HG03469 (cell line): ENCODE measurements at regions not wholly inside any gene's neighbourhood (a gene's known extent, or its start where the extent isn't known, plus 50 kb on each side); places are given as distances from the start of the nearest gene placed in this dataset.

ENCODE experiments used
- ATAC-seq: cut with Tn5 transposase; IDR thresholded peaks from one replicate; pipeline ENCODE4 v1.9.1; 2021; ENCODE audit warnings: mild to moderate bottlenecking, moderate library complexity, moderate number of reproducible peaks; ENCODE audit not compliant: unreplicated experiment

DNA sequence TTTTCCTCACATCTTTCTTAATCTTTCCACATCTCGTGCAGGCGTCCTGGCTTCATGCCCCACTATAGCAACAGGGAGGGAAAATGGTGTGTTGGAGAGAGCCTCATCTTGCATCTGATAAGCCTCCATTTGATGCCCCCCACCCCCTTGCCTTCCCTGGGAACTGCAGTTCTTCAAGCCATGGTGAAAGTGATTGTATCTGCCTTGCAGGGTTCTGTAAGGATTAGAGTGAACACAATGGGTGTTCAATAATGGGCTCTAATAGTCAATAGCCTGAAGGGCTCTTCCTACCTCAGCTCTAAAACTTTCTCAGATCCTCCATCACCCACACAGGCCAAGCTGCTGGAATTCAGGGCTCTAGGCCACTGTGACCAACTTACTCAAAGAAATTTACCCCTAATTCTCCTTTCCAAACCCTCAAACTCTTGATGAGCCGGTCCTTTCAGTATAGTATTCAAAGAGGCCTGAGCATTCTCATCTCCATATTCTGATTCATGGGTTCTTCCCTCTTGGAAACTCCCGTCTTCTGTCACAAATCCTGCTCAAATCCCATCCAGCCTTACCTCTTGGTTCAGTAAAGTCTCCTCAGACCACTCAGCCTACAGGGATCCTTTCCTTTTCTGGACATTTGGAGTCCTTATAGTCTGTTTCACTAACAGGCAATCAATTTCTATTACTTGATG is 128.3 kb upstream of the TRIM2 start:
- ATAC-seq: no peak

DNA sequence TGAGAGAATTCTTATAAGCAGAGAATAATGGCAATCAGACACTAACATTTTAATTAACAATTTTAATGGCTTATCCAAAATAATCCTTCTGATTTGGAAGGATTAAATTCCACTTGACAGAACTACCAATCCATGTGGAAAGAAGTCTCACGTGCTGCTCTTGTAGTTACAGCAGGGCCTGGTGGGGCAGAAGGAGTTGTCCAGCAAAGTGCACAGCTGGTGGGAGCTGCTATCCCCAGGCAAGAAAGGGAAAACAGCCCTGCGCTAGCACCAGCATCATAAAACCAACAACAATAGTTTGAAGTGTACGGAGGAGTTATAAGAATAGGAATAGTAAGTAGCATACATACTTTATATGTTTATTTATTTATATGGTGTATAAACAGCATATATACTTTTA is 127.4 kb upstream of the TRIM2 start:
- ATAC-seq: no peak

DNA sequence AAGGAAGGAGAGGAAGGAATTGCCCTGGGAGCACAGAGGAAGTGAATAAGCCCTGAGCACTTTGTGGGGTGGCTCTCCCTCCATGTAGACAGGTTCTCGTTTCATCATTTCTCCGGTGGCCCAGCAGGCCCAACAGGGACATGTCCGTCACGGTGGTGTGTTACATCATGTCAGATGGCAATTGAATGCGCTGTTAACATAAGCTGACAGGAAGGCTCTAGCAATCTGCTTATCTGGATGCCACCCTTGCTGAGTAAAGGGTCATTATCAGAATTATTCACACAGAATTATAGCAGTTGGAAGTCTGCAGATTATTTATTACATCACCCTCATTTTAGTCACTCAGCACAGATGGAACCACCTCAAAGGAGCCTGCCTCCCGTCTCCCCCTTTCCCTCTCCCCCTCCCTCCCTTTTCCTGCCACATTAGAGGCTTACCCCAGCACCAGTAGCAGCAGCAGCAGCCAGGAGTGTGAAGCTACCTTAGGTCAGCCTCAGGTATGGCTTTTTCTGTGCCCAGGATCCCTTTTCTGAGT is 124.3 kb upstream of the TRIM2 start:
- ATAC-seq: no peak

DNA sequence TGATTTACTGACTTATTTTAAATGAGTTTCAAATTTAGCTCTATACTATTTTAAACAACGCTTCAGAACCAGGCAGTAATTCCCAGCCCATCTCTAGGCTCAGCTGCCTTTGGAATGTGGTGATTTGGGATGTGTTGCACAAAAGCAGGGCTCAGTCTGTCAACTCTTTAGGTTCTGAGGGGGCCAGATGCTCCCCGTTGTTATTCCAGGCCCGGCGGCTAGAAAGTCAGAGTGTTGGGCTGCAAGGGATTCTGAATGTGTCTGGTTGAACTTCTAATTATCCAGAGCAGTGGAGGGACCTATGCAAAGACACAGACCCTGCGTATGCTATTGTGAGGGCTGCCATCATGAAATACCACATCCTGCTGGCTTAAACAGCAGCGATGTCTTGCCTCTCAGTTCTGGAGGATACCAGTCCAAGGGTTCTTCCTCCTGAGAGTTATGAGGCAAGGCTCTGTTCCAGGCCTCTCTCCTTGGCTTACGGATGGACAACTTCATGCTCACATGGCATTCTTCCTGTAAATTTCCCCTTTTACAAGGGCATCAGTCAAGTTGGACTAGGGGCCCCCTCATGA is 123.2 kb upstream of the TRIM2 start:
- no peak for ATAC-seq

DNA sequence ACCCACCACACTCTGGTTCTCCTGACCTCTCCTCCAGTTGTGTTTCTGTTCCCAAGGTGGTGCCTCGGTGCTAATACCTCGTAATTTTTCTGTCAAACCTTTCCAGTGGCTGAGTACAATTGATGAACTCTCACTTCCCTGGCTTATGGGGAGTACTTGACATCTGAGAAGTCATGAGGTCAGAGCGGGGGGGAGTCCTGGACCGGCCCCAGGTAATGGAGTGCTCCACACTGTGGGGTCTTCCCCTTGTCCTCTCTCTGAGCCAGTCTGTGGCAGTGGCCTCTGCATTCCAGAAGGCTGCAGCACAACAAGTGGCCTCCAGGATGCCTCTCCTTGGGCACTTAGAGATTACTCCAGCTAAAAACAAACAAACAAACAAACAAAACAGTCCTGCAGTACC is 122.5 kb upstream of the TRIM2 start:
- ATAC-seq: no peak

DNA sequence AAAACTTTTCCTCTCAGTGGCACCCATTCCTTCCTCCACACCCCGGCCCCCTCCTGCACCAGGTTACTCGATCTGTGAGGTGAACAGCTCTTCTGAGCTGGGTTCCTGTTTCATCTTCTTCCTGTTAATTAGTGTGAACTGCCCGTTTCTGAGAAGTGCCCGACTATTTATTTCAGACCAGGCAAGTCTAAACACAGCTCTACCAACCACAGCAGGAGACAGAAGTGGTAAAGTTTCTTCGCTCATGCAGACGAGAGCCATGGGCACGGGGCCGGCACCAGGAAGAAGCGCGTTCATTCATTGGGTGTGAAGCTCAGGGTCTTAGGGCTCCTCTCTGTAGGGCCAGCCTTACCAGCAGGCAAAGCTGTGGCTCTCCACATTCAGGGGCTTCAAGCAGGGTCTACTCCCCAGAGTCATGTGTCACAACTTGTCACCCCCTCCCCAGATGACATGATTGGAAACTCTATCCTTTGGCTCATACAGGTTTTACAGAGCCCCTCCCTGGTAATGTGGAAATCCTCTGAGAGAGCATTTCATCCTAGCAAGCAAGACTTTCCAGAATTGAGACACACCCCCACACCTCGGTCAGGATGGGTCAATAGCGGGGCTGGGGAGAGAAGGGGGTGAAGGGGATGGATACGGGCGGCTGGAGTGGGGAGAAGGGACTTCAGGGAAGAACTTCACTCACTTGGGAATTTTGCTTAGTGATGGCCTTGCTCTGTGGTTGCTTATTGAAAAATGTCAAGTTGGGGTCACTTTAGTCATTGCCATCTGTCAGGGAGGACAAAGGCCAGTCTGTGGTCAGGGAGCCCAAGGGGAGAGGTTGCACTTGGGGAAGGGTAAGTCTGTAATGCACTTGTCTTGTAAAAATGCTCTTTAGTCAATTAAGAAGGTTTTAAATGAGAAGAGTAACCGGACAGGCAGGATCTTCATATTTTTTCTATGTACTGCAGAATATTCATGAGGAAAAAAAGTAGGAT is 121.6 kb upstream of the TRIM2 start:
- ATAC-seq: no peak

DNA sequence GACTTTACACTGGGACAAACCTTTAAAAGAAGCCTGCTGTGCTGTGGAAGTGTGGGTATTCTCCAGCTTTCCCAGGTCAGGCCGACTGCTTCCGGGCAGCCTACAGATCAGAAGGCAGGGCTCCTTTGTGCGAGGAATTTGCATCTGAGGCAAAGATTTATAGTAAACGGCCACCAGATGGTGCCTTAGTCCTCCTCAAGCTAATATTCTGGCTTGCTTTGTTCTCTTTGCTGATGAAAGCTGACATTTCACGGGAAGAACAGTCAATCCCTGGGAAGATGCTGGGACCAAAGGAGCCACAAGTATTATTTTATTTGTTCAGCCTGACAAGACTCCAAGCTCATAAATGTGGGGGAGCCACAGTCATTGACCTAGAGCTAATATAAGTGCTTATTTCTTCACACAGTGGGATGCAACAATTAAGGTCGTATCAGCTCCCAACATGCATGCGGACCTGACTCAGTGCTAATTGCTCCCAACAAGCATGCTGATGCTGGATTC is 120.7 kb upstream of the TRIM2 start:
- ATAC-seq: no peak

DNA sequence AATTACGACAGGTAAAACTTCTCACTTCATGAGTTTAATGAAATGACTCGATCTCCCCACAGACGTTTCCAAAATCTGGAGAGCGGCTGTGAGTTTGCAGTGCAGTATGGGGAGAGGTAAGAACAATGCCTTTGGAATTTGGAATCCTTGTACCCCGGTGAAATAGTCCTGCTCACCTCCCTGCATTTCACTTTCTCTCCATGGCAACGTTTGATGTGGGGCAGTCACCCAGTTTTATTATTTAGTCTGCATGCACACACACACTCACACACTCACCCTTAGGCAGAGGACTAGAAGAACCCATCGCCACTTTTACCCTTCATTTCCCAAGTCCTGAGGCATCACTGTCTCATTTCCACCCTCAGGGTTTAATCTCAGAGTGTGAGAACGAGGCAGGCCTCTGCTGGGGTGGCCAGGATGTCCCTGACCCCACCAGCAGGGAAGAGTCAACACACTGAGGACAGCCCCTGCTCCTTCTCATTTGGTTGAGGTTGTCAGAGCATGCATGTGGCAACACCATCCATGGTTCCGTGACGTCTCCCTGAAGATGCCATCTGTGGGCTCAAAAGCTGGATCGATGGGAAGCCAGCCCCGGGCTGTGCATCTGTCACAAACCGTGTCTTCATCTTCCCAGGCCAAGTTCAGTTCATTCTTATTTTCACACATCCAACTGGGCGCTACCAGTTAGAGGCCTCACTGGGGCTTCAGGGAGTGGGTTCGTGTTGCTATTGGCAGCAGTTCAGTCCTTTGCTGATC is 119.8 kb upstream of the TRIM2 start:
- no peak for ATAC-seq

DNA sequence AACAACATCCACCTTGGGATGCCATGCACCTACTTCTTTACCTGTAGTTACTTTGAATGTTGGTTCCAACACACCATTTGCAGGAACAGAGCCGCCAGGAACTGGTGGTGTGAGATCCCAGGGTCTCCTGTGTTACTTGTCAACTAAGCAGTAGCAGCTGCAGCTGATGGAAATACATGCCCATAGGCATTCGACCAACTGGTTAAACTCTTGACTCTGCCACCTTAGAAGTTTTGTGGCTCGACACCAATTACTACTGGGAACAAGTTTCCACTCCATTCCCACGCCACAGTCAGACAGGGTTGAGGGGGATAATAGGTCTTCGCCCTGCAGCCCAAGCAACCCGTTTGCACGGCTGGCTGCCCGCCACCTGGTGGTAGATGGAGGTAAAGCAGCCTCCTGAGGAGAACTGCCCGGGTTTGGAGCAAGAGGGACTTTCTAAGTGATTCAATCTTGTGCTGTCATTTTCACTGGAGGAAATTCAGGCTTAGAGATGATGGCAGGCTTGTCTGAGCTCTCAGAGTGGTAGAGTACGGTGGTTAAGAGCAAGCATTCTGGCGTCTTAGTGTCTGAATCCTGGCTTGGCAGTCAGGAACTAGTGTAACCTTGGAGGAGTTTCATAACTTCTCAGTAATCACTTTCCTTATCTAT is 119.1 kb upstream of the TRIM2 start:
- no peak for ATAC-seq

DNA sequence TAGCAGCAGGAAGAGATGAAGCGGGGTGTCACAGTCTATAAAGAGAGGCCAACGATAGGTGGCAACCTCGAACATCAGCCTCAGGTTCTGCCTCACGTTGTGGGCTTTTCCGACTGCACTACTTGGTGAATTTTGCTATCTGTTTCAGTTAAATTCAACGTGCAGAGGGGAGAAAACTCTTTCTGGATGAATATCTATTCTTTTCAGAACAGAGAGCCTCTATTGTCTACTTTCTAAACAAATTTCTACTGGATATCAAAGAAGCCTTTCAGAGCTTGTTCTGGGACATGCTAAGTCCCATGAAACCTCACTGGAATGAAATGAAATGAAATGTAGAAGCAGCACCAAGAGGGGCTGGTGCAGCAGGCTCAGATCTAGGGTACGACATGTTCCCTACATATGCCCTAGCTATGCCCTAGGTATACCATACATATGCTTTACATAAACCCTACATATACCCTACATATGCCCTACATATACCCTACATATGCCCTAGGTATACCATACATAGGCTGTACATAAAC is 116.5 kb upstream of the TRIM2 start:
- no peak for ATAC-seq

DNA sequence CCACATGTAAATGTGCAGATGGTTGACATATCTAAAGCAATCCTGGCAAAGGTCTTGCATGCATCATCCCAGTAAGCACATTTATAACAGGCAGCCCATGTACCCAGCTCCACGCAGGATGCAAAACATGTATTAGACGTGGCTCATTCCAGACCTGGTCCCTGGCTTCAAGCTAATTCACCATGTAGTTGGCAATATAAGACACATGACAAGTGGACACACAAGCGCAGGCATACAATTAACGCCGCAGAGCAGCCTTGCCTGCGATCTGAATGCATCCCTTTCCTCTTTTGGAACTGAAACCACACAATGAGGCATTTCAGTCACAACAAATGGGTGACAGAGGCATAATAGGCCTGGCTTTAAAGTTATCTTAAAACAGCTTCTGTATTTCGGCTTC is 114.5 kb upstream of the TRIM2 start:
- ATAC-seq: no peak

DNA sequence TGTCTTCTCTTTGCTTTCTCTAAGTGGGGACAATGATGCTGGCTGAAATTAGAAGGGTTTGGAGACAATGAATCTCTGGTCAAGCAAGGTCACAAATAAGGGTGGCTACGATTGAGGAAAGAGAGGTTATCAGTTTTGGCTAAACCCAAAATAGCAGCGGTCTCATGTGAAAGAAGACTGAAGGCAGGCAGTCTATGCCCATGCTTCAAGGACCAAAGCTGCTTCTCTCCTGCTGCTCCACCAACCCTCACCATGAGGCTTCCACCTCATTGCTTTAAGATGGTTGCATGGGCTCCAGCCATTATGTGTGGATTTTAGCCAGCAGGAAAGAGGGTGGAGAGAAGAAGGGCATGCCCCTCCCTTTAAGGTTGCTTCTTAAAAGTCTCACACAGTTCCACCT is 114.1 kb upstream of the TRIM2 start:
- ATAC-seq: no peak

DNA sequence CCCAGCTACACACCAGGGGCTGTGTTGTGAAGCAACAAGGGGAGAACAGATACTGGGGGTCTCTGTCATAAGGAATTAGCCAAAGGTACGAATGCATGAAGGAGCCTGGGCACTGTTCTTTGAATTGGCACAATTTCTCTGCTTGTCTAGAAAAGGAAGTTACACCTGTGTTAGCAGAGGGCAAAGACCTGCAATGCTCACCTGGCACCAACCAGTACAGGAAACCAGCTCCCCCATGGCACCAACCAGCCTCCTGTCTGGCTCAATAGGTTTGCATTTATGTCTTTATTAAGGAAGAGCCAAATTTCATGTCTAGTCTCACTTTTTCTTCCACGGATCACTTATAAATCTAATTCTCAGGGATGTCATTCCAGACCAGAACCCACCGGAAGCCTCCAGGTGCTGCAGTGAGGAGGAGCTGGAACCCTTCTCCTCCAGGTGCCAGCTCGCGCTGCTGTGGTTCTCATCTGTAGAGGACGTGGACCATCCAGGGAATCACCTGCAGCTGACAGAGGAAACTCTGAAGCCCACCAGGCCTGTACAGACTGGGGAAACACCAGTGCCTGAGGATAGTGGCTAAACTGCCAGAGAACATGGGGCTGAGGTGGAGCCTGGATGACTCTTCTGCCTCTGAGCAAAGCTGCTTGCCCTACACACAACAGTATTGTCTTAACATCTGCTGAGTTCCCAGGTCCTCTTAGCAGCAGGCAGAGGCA is 113.4 kb upstream of the TRIM2 start:
- no peak for ATAC-seq

DNA sequence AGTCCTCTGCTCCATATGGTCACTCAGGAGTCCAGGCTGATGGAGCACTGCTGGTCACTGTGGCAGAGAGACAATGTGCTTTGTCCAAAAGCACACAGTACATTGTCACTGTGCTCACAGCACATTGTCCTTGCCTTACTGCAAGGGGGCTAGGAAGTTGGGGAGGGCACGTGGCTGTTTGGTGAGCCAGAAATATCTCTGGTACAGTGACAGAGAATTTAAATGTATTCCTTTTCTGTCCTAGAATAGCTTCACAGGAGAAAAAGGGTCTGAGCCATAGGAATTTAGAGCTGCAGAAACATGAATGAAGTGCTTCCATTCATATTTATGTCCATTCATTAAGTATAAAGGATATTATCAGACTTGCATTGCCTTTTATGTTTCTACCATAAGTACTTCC is 110.8 kb upstream of the TRIM2 start:
- no peak for ATAC-seq

DNA sequence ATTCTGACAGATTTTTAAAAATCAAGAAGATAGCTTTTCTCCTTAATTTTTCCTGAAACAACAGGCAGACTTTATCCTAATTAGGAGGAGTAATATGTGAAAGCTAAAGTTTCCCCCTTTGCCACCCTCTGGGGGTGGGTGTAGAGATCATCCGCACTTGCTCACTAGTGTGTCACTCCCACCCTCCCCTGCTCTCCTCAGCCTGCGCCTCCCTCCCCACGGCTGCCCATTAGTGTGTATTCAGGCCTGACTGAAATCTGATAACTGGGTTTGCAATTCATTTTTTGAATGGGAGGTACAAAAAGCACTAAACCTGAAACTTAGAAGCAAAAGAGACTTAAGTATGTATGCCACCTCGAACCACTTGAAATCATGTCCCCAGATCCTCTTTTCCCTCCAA is 110.4 kb upstream of the TRIM2 start:
- ATAC-seq: no peak

DNA sequence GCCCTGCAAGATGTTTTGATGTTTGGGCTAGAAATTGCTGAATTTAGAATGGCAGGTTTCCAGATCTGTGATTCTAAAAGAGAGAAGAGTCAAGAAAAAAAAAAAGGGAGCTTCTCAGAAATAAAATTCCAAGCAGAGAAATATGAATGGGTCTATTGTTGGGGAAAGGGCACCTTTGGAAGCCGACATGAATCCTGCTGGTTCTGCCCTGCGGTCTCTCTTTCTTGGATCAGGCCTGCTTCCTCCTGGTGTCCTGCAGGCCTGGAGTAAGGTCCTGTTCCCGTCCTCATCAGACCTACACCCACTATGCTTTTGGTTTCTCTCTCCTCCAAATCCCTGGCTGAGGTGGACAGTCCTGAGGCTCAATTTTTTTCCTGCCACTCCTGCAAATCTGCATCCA is 109.8 kb upstream of the TRIM2 start:
- no peak for ATAC-seq

DNA sequence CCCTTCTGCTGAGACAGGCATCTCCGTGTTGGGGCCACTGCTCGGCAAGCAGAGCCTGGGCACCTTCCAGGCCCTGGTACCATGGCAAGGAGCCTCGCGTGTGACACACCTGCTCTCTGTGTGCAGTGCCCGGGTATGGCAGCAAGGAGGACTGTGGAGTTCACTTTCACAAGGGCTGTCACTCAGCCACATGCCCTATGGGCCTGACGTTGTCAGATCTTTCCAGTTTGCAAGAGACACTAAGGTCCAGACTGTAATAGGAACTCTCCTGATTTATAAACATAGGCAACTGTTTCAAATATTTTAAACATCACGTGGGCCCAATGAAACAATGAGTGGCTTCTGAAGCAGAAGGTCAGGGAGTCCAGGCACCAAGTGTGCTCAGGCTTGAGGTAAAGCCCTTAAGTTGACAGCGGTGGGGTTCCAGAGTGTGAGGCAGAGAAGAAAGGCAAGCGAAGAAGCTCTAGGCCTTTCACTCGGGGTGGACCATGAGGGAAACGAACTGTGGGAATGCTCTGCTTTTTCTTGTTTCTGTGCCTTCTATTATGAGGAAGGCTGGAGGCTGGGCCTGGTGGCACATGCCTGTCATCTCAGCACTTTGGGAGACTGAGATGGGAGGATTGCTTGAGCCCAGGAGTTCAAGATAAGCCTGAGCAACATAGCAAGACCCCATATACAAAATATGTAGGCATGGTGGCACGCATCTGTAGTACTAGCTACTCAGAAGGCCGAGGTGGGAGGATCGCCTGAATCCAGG is 108.6 kb upstream of the TRIM2 start:
- ATAC-seq: no peak

DNA sequence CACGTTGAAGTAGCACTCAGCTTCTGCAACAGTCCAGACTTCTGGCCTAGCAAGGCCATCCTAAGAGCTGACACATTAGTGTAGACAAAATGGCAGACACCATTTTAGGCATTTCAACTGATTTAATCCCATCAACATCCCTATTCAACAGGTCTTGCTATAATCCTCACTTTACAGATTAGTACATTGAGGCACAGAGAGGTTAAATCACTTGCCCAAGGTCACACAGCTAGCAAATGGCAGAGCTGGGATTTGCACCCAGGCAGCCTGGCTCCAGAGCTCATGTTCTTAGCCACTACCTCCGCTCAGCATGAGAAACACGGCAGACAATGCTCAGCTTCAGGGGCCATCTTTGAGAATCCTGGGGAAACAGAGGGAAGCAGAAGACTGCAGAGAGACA is 107.9 kb upstream of the TRIM2 start:
- ATAC-seq: no peak

DNA sequence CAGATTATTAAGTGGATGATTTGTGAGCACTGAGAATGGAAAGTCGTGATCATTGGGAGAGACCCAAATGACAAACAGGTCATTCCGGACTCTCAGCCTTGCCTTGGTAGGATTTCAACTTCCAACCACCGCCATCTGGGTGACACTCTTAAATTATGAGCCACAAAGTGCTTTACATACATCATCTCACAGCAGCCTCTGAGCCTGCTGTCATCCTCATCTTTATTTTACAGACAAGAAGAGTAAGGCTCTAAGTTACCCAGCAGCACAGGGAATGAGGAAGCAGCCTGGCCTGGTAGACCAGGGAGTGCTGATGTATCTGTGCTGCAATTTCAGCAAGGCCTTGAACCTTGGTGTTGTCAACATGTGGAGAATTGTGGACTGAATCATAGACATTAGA is 105.8 kb upstream of the TRIM2 start:
- no peak for ATAC-seq
